Small intestine (tissue), 7 donors: ENCODE measurements at regions not wholly inside any gene's neighbourhood (a gene's known extent, or its start where the extent isn't known, plus 50 kb on each side); places are given as distances from the start of the nearest gene placed in this dataset.
A peak's percentile ranks its signal among the peaks of the same experiment; 100 is the strongest.

Experiments used
- DNase-seq, 2 donors: peaks; one replicate each; pipeline versions ENCODE4 v3.0.0 to v3.0.0-alpha.2; 2013
- FAIRE-seq: peaks from 2 replicates; lab custom pipeline; 2012; peaks lifted over from hg19 to GRCh38; lab: Jason Lieb, UNC
- H3K27ac ChIP-seq, 3 donors: one replicate each; pipeline ENCODE4 v1.5.1; 2013; ENCODE audit warnings: low read length in 2 of 3, mild to moderate bottlenecking in 2 of 3, control low read depth in 1 of 3, inconsistent platforms in 1 of 3, low read depth in 1 of 3, moderate library complexity in 1 of 3
- H3K27me3 ChIP-seq, 3 donors: one replicate each; pipeline ENCODE4 v1.6.1; 2013; ENCODE audit warnings: low read length in 3 of 3, inconsistent platforms in 1 of 3; ENCODE audit not compliant: control insufficient read depth in 3 of 3, insufficient read depth in 3 of 3
- H3K36me3 ChIP-seq, 3 donors: one replicate each; pipeline ENCODE4 v1.6.1; 2013; ENCODE audit warnings: low read length in 3 of 3, inconsistent platforms in 1 of 3, low read depth in 1 of 3, mild to moderate bottlenecking in 1 of 3, moderate library complexity in 1 of 3; ENCODE audit not compliant: control insufficient read depth in 3 of 3, insufficient read depth in 2 of 3
- H3K4me1 ChIP-seq, 3 donors: one replicate each; pipeline ENCODE4 v1.6.1; 2013; ENCODE audit warnings: low read length in 2 of 3, inconsistent platforms in 1 of 3, low read depth in 1 of 3, mild to moderate bottlenecking in 1 of 3, moderate library complexity in 1 of 3; ENCODE audit not compliant: control insufficient read depth in 3 of 3, insufficient read depth in 2 of 3
- H3K4me3 ChIP-seq, 3 donors: one replicate each; pipeline ENCODE4 v1.5.1; 2013; ENCODE audit warnings: low read length in 3 of 3, control low read depth in 1 of 3, inconsistent platforms in 1 of 3, low read depth in 1 of 3, mild to moderate bottlenecking in 1 of 3, moderate library complexity in 1 of 3
- H3K9me3 ChIP-seq, 2 donors: one replicate each; pipeline ENCODE4 v1.6.1; 2013; ENCODE audit warnings: low read depth in 1 of 2, low read length in 1 of 2; ENCODE audit not compliant: control insufficient read depth in 2 of 2, insufficient read depth in 1 of 2
- WGBS, 3 donors: extraction: QIAGEN DNeasy Blood & Tissue Kit; methylation state at CpG; one replicate each; pipeline ENCODE4 v1.1.7; 2013; 5-methylcytosine and 5-hydroxymethylcytosine counted together
- donor health status: healthy with polysubstance abuse.
- donor health status: control.
- donor health status: control.
- donor health status: Bipolar disorder and iron deficiency.
- donor health status: healthy.

DNA sequence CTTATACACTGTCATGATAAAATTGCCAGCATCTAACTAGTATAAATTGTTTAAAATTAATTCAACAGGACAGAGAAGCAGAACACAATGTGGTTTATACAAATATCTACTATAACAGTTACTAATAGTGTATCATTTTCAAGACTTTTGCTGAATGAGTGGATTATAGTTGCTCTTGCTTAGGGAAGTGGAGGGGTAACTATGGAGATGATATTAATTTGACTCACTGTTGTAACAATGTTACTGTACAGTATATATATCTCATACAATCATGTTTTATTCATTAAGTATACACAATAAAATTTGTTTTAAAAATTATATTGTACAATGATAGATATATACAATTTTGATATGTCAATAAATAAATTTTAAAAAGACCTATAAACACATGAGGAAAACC lies 119.1 kb downstream of the ZPLD1 start:
- Histone ChIP-seq H3K9me3 (no peaks in the 10 kb centered on the region), H3K4me1 (no peaks in the 10 kb centered on the region), H3K27me3 (peaks cover 0 to 2% (median 0%) of the 10 kb centered on the region in 3 donors), H3K36me3 (no peaks in the 10 kb centered on the region), H3K4me3 (no peak overlapping the region), H3K27ac (no peak overlapping the region)
- DNase-seq (no peak), FAIRE-seq (no peak)

DNA sequence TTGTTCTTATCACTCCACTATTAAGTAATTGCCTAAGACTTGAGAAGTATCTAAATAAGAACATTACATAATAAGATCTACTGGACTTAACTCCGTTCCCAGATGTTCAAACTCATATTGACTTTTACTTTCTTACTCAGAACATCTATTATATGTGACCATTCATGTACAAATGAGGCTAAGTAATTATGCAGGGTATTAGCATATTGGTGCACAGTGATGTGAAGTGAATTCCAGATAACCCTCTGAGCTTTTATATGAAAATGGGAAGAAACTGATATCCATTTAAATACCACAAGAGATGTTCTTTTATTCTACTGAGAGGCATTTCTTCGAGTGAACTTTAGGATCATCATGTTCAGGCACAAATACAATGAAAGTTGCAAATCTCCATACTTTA lies 135.7 kb downstream of the ZPLD1 start:
- H3K9me3 ChIP-seq: no peaks in the 10 kb centered on the region
- no peaks in the 10 kb centered on the region for H3K36me3 ChIP-seq
- no peaks in the 10 kb centered on the region for H3K27me3 ChIP-seq
- no peak overlapping the region for H3K4me3 ChIP-seq
- 42 to 50% (median 46%) methylated on average over 2 of the region's 2 CpGs for WGBS, 3 donors
- H3K27ac ChIP-seq: no peak overlapping the region
- FAIRE-seq (no peak), DNase-seq (no peak)
- no peaks in the 10 kb centered on the region for H3K4me1 ChIP-seq

DNA sequence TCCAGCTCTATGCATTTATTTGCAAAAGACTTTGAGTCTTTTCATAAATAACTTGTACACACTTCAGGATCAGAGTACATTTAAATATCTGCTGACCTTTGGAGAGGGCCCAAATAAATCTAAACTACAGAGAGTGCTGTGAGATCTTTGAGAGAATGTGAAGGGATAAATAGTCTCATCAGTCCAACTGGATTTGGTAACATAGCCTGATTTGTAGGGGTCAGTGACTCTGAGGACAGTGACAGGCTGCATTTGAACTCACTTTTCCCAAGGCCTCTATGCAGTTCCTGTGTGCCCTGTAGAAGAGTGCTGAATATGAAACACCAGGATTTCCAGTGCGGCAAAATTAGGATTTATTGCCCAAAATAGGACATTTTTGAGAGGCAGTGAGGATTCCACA lies 136.2 kb downstream of the ZPLD1 start:
- Histone ChIP-seq H3K4me3 (no peak overlapping the region), H3K36me3 (no peaks in the 10 kb centered on the region), H3K9me3 (no peaks in the 10 kb centered on the region), H3K27me3 (no peaks in the 10 kb centered on the region), H3K4me1 (no peaks in the 10 kb centered on the region), H3K27ac (no peak overlapping the region)
- FAIRE-seq (no peak), DNase-seq (no peak)
- WGBS, 3 donors: 83 to 97% (median 89%) methylated on average over 1 of the region's 1 CpG

DNA sequence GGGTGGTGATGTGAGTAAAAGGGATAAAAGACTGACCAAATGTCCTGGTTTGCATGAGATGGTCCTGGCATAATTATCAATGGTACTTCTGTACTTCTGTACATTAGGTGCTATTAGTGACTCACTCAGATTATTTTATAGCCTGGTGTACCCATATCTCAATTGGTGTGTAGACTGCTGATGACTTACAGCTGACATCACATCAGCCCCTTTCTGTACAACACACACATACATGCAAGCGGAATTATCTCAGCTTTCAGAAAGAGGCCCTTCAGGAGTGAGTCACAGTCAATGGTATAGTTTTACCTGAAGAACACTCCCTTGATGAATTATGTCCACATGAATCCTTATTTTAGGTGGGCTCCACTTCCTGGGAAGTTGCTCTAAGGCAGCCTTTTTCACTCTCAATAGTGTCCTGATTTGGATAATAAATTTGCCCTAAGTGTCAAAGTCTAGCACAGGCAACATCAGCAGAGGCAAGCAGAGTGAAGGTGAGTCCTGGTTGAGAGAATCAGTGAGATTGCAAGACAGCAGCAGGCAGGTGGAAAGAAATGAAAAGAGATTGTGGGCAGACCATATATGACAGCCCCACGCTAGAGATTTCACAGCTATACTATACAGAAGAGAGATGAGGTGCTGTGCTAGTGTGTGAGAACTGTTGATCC lies 137.0 kb downstream of the ZPLD1 start:
- H3K27ac ChIP-seq: peak overlapping the region in 1 of 3 donors; percentile 6
- no peaks in the 10 kb centered on the region for H3K4me1 ChIP-seq
- 73 to 76% (median 74%) methylated on average over 2 of the region's 2 CpGs for WGBS, 3 donors
- DNase-seq (peak; percentile 4 to 17), FAIRE-seq (no peak)
- no peaks in the 10 kb centered on the region for H3K27me3 ChIP-seq
- H3K4me3 ChIP-seq: no peak overlapping the region
- no peaks in the 10 kb centered on the region for H3K9me3 ChIP-seq
- no peaks in the 10 kb centered on the region for H3K36me3 ChIP-seq

DNA sequence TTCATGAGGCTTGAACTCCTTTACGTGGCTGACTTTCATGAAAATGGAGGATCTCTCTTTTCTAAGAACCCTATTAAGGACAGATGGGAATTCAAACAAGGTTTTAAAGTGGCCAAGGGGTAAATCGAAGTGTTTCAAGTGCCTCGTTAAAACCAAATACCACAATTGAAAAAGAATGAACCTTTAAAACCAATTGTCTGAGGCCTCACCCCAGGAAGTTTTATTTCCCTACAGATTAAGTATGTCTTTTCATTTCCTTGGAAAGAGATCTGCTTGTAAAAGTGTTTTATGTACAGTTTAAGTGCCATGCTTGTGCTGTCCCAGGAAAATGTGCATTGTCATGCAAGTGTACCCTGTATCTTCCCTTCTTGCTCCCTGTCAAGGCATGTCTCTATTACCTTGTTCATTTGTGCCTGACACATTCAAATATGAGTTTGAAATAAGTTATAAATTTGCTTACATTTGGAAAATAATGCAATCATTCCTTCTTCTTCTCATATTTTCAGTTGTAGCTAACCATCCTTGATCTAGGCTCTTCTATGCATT lies 138.7 kb downstream of the ZPLD1 start:
- no peaks in the 10 kb centered on the region for H3K27me3 ChIP-seq
- no peak overlapping the region for H3K27ac ChIP-seq
- FAIRE-seq (no peak), DNase-seq (no peak)
- no peaks in the 10 kb centered on the region for H3K36me3 ChIP-seq
- H3K9me3 ChIP-seq: no peaks in the 10 kb centered on the region
- H3K4me1 ChIP-seq: no peaks in the 10 kb centered on the region
- WGBS, 3 donors: 80 to 89% (median 88%) methylated on average over 3 of the region's 3 CpGs
- H3K4me3 ChIP-seq: no peak overlapping the region

DNA sequence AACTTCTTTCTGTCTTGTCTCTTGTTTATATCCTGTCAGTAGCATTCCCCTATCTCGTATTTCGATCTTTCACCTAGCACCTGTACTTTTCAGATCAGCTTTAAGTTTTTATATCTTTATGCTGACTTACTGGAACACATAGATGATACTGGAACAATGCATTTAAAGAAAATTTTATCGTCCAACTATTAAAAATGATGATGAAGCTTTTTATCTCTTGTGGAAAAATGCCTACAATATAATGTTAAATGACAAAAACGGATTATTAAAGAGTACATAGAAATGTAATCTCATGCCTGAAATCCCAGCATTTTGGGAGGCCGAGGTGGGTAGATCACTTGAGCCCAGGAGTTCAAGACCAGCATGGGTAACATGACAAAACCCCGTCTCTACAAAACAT lies 139.5 kb downstream of the ZPLD1 start:
- Histone ChIP-seq H3K36me3 (no peaks in the 10 kb centered on the region), H3K4me1 (no peaks in the 10 kb centered on the region), H3K4me3 (no peak overlapping the region), H3K27ac (no peak overlapping the region), H3K27me3 (no peaks in the 10 kb centered on the region), H3K9me3 (no peaks in the 10 kb centered on the region)
- FAIRE-seq: no peak
- 70 to 80% (median 72%) methylated on average over 6 of the region's 6 CpGs for WGBS, 3 donors
- no peak for DNase-seq

DNA sequence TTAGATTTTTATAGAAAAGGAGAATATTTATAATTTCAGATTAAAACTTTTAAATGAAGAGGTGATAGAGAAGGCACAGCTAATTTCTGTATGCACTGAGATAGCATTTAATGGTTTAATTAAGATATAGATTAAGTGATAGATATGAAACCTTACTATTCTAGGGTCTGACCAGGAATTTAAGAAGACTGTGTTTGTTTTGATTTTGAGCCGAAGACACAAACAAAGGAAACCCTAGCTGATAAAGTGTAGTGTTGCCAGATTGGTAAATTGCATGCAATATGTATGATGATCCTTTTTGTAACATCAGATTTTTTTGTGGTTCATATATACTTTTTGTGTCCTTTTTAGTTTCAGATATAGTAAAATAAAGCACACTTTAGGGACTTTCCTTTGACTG lies 141.8 kb downstream of the ZPLD1 start:
- no peaks in the 10 kb centered on the region for H3K27me3 ChIP-seq
- FAIRE-seq (no peak), DNase-seq (no peak)
- H3K36me3 ChIP-seq: no peaks in the 10 kb centered on the region
- WGBS, 3 donors: 69 to 81% (median 70%) methylated on average over 1 of the region's 1 CpG
- no peak overlapping the region for H3K4me3 ChIP-seq
- H3K27ac ChIP-seq: no peak overlapping the region
- no peaks in the 10 kb centered on the region for H3K4me1 ChIP-seq
- H3K9me3 ChIP-seq: no peaks in the 10 kb centered on the region

DNA sequence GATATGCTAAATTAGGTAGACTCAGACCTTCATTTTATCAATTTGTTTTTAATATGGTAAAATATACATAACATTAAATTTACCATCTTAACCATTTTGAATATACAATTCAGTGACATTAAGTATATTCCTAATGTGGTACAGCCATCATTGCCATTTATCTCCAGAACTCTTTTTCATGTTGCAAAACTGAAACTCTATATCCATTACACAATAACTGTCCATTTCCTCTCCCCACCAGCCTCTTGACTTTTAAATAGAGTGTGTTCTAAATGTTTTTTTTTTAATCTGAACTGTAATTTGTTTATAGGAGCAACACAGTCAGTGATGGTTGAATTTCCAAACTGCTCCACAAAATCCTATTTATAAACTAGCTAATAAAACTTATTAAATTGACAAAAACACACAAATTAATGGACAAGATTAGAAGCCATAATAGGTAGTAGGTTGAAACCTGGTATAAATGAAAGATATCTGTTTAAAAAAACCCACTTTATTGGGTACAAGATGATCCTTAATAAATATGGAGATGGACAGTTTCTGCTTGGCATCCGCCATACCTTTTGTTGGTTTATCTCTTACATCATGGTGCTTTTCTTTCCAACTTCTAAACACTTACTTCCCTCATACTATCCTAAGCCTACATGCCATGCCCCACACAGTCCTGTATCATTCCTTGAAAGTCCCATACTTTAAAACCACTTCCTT lies 142.4 kb downstream of the ZPLD1 start:
- Histone ChIP-seq H3K4me3 (no peak overlapping the region), H3K27me3 (no peaks in the 10 kb centered on the region), H3K27ac (no peak overlapping the region), H3K9me3 (no peaks in the 10 kb centered on the region), H3K36me3 (no peaks in the 10 kb centered on the region), H3K4me1 (no peaks in the 10 kb centered on the region)
- WGBS, 3 donors: 100% methylated on average over 1 of the region's 1 CpG
- no peak for DNase-seq
- FAIRE-seq: no peak
